DND-41 (cell line): ENCODE measurements at regions not wholly inside any gene's neighbourhood (a gene's known extent, or its start where the extent isn't known, plus 50 kb on each side); places are given as distances from the start of the nearest gene placed in this dataset.

Source experiments
- EZH2 ChIP-seq: IDR thresholded peaks from 3 replicates; pipeline ENCODE4 v1.6.1; 2012; ENCODE audit warnings: borderline replicate concordance, low read depth, mild to moderate bottlenecking, moderate library complexity, low read length, inconsistent platforms; ENCODE audit not compliant: severe bottlenecking
- TF ChIP-seq, protein P1 (sequence below): IDR thresholded peaks from 2 replicates; pipeline ENCODE4 v1.5.1; 2012; ENCODE audit warnings: borderline replicate concordance, low read length, moderate library complexity, mild to moderate bottlenecking; ENCODE audit not compliant: poor library complexity, severe bottlenecking; ENCODE audit errors: extremely low read depth

DNA sequence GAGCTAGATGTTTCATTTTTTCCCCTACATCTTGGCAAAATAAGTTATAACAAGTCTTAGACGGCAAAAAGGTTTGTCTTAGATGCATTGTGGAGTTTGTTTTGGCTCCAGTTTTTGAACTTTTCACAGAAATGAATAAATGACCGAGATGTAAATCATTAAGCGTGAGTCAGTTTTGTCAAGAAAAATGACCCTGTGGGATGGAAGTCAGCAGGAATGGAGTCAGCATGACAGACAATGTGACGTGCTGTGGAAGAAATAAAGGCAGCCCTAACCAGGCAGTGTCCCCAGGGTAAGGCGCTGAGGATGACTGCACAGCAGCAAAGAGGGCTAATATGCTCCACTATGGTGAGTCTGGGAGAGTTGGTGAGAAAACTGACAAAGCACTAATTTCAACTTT, 163.2 kb downstream of the NOC3L start:
- TF ChIP-seq, protein P1, sequence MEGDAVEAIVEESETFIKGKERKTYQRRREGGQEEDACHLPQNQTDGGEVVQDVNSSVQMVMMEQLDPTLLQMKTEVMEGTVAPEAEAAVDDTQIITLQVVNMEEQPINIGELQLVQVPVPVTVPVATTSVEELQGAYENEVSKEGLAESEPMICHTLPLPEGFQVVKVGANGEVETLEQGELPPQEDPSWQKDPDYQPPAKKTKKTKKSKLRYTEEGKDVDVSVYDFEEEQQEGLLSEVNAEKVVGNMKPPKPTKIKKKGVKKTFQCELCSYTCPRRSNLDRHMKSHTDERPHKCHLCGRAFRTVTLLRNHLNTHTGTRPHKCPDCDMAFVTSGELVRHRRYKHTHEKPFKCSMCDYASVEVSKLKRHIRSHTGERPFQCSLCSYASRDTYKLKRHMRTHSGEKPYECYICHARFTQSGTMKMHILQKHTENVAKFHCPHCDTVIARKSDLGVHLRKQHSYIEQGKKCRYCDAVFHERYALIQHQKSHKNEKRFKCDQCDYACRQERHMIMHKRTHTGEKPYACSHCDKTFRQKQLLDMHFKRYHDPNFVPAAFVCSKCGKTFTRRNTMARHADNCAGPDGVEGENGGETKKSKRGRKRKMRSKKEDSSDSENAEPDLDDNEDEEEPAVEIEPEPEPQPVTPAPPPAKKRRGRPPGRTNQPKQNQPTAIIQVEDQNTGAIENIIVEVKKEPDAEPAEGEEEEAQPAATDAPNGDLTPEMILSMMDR = no peak
- TF ChIP-seq EZH2 = no peak
